ENCODE measurements at regions not wholly inside any gene's neighbourhood (a gene's known extent, or its start where the extent isn't known, plus 50 kb on each side); places are given as distances from the start of the nearest gene placed in this dataset.

GRCh38 chr5:52199833-52200232, 587.9 kb upstream of the ITGA1 start (continued):
- TF ChIP-seq CHD7 (IDR thresholded peaks at IDR 0.05; ENCODE audit: insufficient replicate concordance, low read length) (no peak), TBP (IDR thresholded peaks at IDR 0.05; ENCODE audit: low read depth, low read length) (no peak), BCL11A (IDR thresholded peaks at IDR 0.05; ENCODE audit: low read depth in 2 of 2, low read length in 2 of 2) (no peak), CHD1 (IDR thresholded peaks at IDR 0.05; ENCODE audit: low read depth, low read length) (no peak), CEBPB (IDR thresholded peaks at IDR 0.05; ENCODE audit: low read depth, low read length) (no peak), CTCF (IDR thresholded peaks at IDR 0.05; ENCODE audit: control extremely low read depth in 1 of 3, insufficient read depth in 1 of 3, low read depth in 1 of 3, low read length in 3 of 3) (no peak), NRF1 (IDR thresholded peaks at IDR 0.05; ENCODE audit: low read depth, low read length) (no peak)
